AG09309 (cell line): ENCODE measurements at regions not wholly inside any gene's neighbourhood (a gene's known extent, or its start where the extent isn't known, plus 50 kb on each side); places are given as distances from the start of the nearest gene placed in this dataset.

Source experiments
- DNase-seq: peaks from one replicate; pipeline ENCODE4 v3.0.0-alpha.2; 2010; ENCODE audit warnings: low read depth
- H3K4me3 ChIP-seq: 2 replicates; pipeline ENCODE4 v1.5.1; 2011; ENCODE audit warnings: mild to moderate bottlenecking, low read depth, low read length, moderate library complexity; ENCODE audit not compliant: control insufficient read depth
- CTCF ChIP-seq: IDR thresholded peaks from 2 replicates; pipeline ENCODE4 v1.5.1; 2011; ENCODE audit warnings: mild to moderate bottlenecking, low read depth, low read length, inconsistent platforms; ENCODE audit not compliant: insufficient read depth, control insufficient read depth; ENCODE audit errors: missing control alignments

DNA sequence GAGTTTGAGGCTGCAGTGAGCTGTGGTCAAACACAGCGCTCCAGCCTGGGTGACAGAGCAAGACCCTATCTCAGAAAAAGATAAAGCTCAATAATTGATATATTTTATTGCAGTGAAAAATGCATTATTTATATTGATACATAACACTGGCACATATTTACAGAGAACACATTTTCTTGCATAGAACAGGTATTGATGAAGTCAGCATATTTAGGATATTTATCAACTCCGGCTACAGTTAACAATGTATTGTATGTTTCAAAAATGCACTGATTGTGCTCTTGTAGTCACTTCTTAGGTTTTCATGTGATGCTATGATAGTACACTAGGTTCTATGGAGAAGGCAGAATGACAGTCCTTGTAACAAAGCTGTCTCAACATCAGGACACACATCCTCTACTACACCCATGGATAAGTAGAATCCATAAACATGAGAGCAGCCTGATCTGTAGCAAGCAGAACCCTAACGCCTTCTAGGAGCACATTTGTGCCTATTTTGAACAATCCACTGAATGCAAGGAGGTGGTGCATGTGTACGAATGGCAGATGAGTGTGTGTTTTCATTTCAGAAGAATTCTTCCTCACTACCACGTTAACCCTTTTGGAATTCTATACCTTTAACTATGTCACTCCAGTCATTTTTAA lies 586.1 kb upstream of the CELF2 start:
- no peak for TF ChIP-seq CTCF
- no peak overlapping the region for H3K4me3 ChIP-seq

DNA sequence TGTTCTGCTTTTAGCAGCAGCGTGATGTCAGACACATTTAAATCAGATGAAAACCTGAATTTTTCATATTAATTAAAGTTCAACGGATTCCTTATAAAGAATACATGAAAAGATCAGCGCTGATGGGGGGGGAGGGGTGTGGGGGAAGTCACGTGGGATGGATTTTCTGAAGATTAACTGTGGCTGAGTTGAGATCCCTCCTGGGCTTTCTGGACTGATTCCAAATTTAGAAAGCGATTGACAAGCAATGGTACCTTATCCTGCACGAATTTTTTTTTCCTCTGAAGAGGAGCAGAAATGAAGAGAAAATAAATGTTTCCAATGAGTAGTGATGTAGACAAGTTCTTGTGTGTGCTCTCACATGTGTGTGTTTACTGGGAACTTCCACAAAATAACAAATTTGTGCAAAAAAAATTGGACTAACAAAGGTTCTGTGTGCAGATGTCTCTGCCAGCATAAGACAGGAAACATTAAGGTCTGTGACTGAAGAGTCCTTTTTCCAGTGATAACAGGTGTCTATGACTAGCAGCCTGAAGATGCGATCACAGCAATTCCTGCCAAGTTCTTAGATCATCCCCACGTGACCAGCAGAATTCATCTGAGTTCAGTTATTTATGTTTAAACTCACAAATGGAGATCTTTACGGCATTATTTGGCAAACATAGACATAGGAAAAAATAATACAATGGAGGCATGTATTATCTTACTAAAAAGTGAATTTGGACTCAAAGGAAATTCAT lies 585.2 kb upstream of the CELF2 start:
- no peak overlapping the region for H3K4me3 ChIP-seq
- TF ChIP-seq CTCF: no peak
- DNase-seq: no peak

More for the DNA sequence above, 586.1 kb upstream of the CELF2 start:
- no peak for DNase-seq

DNA sequence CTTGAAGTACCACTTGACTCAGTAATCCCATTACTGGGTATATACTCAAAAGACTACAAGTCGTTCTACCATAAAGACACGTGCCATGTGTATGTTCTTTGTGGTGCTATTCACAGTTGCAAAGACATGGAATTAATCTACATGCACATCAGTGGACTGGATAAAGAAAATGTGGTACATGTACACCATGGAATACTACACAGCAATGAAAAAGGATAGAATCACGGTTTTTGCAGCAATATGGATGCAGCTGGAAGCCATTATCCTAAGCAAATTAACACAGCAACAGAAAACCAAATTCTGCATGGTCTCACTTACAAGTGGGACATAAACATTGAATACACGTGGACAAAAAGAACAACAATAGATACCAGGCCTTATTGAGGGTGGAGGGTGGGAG lies 583.4 kb upstream of the CELF2 start:
- DNase-seq: no peak
- no peak overlapping the region for H3K4me3 ChIP-seq
- no peak for TF ChIP-seq CTCF

- H3K4me3 ChIP-seq: no peak overlapping the region
- no peak for DNase-seq
- no peak for TF ChIP-seq CTCF
Measured at GRCh38 chr10:10437886-10438285, 579.8 kb upstream of the CELF2 start.

DNA sequence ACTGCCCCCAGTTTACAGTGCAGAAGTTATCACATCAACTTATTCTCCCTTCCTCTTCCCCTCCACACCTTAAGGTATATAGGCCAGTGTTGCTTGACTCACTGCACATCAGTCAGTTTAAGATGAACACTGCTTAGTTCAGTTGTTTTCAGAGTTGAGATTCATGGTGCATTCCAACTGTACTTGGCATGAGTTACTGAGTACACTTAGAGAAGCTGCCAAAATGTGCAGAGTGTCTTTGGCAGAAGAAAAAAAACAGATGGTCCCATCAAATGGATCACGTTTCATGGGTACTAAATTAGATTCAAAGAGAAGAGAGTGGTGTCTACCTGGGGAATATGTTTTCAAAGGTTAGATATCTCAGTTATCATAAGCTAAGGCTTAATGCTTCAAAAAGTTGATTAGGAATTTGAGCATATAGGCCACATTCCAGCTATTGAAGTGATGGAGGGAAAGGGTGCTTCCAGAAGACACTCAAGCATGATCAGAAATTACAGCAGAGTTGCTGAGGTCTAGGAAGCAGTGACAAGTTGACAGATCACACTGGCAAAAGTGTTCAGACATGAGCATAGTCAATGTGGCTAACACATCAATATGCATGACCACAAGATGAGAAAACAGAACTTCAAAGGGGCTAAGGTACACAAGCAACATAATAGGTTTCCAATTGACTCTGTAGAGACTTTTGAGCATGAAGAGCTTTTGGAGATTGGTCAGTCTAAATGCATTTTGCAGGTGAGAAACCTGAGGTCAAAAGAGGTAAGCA lies 579.2 kb upstream of the CELF2 start:
- no peak for TF ChIP-seq CTCF
- no peak for DNase-seq
- H3K4me3 ChIP-seq: no peak overlapping the region

GRCh38 chr10:10456856-10457255 lies 560.8 kb upstream of the CELF2 start:
- no peak for TF ChIP-seq CTCF
- H3K4me3 ChIP-seq: no peak overlapping the region
- no peak for DNase-seq
